AG10803 (cell line): ENCODE measurements at regions not wholly inside any gene's neighbourhood (a gene's known extent, or its start where the extent isn't known, plus 50 kb on each side); places are given as distances from the start of the nearest gene placed in this dataset.

ENCODE experiments used
- DNase-seq: peaks from one replicate; pipeline ENCODE4 v3.0.0; 2010; ENCODE audit warnings: low read depth
- H3K4me3 ChIP-seq: 2 replicates; pipeline ENCODE4 v1.5.1; 2011; ENCODE audit warnings: mild to moderate bottlenecking, low read length, control low read depth
- TF ChIP-seq, protein P1 (sequence below): conservative IDR thresholded peaks from 2 replicates; pipeline ENCODE4 v1.5.1; 2011; ENCODE audit warnings: mild to moderate bottlenecking, low read length, control low read depth, inconsistent platforms

DNA sequence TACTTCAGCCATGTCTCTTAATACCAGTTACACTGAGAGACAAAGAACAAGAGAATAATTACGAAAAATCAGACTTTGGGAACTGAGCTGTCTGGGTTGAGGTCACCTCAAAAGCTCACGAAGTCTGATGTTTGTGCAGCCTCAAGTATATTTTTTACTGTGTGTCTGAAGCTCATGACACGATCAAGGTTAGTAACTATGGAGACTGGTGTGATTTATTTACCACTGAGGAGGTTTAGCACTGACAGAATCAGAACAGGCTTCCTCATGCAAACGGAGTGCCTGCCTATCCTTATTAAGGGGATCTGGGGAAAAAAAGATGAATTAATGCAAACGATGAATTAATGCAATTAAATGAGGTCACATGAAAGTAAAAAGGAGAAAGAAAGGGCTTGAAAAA lies 61.1 kb upstream of the RAPH1 start:
- TF ChIP-seq, protein P1, sequence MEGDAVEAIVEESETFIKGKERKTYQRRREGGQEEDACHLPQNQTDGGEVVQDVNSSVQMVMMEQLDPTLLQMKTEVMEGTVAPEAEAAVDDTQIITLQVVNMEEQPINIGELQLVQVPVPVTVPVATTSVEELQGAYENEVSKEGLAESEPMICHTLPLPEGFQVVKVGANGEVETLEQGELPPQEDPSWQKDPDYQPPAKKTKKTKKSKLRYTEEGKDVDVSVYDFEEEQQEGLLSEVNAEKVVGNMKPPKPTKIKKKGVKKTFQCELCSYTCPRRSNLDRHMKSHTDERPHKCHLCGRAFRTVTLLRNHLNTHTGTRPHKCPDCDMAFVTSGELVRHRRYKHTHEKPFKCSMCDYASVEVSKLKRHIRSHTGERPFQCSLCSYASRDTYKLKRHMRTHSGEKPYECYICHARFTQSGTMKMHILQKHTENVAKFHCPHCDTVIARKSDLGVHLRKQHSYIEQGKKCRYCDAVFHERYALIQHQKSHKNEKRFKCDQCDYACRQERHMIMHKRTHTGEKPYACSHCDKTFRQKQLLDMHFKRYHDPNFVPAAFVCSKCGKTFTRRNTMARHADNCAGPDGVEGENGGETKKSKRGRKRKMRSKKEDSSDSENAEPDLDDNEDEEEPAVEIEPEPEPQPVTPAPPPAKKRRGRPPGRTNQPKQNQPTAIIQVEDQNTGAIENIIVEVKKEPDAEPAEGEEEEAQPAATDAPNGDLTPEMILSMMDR, result no peak
- H3K4me3 ChIP-seq, result no peak overlapping the region
- DNase-seq, result no peak

DNA sequence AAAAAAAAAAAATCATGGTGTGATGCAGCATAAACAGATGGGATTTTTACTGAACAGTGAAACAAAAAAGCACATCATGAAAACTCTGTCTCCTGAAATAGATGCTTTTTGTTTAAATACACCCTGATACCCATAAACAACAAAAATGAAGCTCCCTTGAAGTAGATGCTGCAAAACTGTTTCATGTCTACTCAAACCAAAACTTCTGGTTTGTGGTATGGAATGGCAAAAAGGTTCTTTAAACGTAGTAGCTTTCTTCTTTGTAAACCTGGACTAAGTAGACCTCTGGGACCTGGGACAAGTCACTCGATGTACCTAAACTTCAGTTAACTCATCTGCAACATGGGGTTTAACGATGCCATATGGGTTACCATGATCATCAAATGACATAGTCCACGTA lies 64.4 kb upstream of the RAPH1 start:
- DNase-seq, result no peak
- TF ChIP-seq, protein P1, result no peak
- no peak overlapping the region for H3K4me3 ChIP-seq

DNA sequence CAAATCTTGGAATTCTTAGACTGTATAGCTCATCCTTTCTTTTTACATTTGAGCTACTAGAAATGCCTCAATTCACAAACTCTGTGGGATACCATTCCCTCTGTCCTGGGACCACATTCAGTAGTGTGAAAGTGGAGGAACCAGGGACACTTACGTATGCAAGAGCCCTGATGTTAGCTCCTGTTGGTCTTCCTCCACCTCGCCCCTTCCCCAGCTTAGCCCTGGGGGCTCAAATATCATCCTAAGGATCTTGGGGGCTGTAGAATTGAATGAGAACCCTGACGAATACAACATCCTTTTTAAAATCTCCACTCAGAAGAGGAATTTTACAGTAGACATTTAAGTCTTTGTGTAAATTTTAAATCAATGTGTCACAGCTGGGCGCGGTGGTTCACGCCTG lies 65.2 kb upstream of the RAPH1 start:
- no peak for DNase-seq
- TF ChIP-seq, protein P1, result no peak
- no peak overlapping the region for H3K4me3 ChIP-seq

DNA sequence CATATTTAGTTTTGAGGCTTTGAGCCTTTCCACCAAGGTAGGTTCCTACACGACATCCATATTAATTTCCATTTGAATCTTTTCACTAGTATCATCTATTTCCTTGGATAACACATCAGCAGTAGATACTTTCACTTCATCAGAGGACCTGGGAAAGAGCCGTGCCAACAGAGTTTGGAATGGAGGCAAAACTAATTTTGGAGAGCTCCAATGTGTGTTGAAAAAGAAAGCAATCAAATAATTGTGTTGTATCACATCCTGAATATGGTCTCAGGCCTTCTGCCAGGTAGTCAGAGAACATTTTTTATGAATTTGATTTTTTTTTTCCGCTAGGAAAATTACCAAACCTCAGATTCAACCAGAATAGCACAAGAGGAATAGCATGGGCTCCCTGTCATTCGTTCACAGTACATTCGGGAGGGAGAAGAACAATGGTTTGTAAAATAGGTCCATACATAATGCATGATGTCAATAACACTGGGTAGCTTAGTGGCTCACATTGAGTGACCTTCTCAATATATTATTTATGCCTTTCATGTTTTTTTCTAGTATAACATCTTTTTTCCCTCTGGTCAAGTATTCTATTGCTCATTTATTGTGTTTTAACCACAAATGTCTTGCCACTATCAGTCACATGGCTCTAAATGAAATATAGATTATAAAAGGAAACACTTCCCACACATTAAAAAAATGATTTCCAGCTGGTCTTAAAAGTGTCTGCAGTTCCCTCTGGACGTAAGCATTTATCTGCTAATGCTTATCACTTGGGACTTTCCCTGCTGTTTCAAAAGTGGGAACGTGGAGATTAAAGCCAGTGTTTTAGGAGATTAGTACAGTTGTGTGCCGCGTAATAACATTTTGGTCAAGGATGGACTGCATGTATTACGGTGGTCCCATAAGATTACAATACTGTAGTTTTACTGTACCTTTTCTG lies 68.6 kb upstream of the RAPH1 start:
- no peak overlapping the region for H3K4me3 ChIP-seq
- TF ChIP-seq, protein P1, result no peak
- peak; percentile 9 for DNase-seq

DNA sequence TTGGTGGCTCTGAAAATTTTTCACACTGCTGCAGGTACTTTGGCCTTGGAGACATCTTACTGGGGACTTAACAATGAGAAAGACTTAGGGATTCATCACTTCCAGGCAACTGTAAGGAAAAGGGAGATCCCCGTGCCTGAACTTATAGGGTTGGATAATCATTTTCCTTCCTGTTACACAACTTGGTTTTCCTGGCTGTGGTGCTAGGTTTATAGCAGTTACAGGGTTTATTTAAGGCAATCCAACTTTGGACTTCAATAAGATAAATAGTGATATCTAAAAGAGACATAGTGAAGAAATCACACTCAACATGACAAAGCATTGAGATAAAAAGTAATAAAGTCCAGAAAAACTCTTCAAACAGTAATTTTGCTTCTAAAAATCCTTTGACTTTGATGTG lies 70.2 kb upstream of the RAPH1 start:
- DNase-seq, result no peak
- TF ChIP-seq, protein P1, result no peak
- no peak overlapping the region for H3K4me3 ChIP-seq

DNA sequence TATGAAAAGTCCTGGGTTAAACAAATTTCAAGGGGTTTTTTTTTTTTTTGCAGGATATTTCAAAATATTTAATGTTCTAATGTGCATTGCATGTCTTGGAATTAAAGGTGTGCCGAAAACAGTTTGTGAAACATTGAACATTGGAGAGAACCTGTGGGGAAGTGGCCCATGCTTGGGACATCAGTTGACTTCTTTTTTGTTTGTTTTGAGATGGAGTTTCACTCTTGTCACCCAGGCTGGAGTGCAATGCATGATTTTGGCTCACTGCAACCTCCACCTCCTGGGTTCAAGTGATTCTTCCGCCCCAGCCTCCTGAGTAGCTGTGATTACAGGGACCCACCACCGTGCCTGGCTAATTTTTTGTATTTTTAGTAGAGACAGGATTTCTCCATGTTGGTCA lies 71.0 kb upstream of the RAPH1 start:
- DNase-seq, result no peak
- no peak overlapping the region for H3K4me3 ChIP-seq
- TF ChIP-seq, protein P1, result no peak

DNA sequence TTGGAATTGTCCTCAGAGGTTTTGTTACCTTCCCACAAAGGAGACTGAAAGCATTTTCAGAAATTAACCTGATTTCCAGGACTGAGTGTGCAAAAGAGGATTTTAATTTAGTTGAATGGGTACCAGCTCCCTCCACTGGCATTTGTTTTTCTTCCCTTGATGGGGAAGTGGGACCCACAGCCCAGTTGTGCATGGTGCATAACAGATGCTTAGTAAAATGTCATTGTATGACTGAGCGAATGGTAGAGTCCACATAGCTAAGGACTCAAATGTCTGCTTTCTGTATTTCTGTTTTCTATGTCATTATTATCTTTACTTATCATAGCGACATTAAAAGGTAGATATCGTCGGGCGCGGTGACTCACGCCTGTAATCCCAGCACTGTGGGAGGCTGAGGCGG lies 75.5 kb upstream of the RAPH1 start:
- DNase-seq, result no peak
- TF ChIP-seq, protein P1, result no peak
- no peak overlapping the region for H3K4me3 ChIP-seq
